PC-9 (cell line): ENCODE measurements at regions not wholly inside any gene's neighbourhood (a gene's known extent, or its start where the extent isn't known, plus 50 kb on each side); places are given as distances from the start of the nearest gene placed in this dataset.

Experiments used
- BruUV-seq: library from RNA; stranded (reverse); fragments of 400-500 nt; replicated peaks from 2 replicates; lab custom pipeline; 2021; lab: Mats Ljungman, UMichigan
- CTCF ChIA-PET: fragments of 300-600 bp; sonication (Branson Sonifier 250); formaldehyde crosslinking; loops from one replicate; lab custom pipeline; 2022; ENCODE audit warnings: antibody characterized with exemption; lab: Charles Lee
- POLR2A ChIA-PET: fragments of 300-600 bp; sonication (Branson Sonifier 250); formaldehyde crosslinking; loops from one replicate; lab custom pipeline; 2022; ENCODE audit warnings: antibody characterized with exemption; ENCODE audit not compliant: unreplicated experiment; lab: Charles Lee
- DNase-seq, 2 experiments: peaks; one replicate each; pipeline versions ENCODE4 v3.0.0 to v3.0.0-alpha.2; 2015 to 2022; ENCODE audit warnings: mixed read lengths in 1 of 2
- H2AFZ ChIP-seq: fragments of 200-600 bp; sonication (generic); 2 replicates; pipeline ENCODE4 v1.8.1; 2017; ENCODE audit warnings: antibody characterized with exemption
- H3F3A ChIP-seq: fragments of 200-600 bp; sonication (generic); 2 replicates; pipeline ENCODE4 v1.8.1; 2017; ENCODE audit warnings: antibody characterized with exemption, mild to moderate bottlenecking, low read depth; ENCODE audit not compliant: insufficient read depth
- H3K27ac ChIP-seq: fragments of 200-600 bp; sonication (generic); 2 replicates; pipeline ENCODE4 v1.6.1; 2016; ENCODE audit warnings: mixed run types
- H3K27me3 ChIP-seq: fragments of 200-600 bp; sonication (generic); 2 replicates; pipeline ENCODE4 v1.6.1; 2016; ENCODE audit warnings: low read depth, mixed run types; ENCODE audit not compliant: insufficient read depth
- H3K36me3 ChIP-seq: fragments of 200-600 bp; sonication (generic); 2 replicates; pipeline ENCODE4 v1.6.1; 2016; ENCODE audit warnings: low read depth, mixed run types
- H3K4me1 ChIP-seq: fragments of 200-600 bp; sonication (generic); replicated peaks from 2 replicates; pipeline ENCODE4 v1.6.1; 2016; ENCODE audit warnings: mixed run types; ENCODE audit not compliant: insufficient read depth
- H3K4me2 ChIP-seq: fragments of 200-600 bp; sonication (generic); 2 replicates; pipeline ENCODE4 v1.6.1; 2017; ENCODE audit warnings: mixed run types
- H3K4me3 ChIP-seq: fragments of 200-600 bp; sonication (generic); 2 replicates; pipeline ENCODE4 v1.6.1; 2016; ENCODE audit warnings: mixed run types
- H3K79me2 ChIP-seq: fragments of 200-600 bp; sonication (generic); 2 replicates; pipeline ENCODE4 v1.6.1; 2017; ENCODE audit warnings: low read depth, mixed run types
- H3K9me2 ChIP-seq: fragments of 200-600 bp; sonication (generic); 2 replicates; pipeline ENCODE4 v1.8.1; 2017; ENCODE audit warnings: mild to moderate bottlenecking; ENCODE audit not compliant: insufficient read depth
- H3K9me3 ChIP-seq: fragments of 200-600 bp; sonication (generic); 2 replicates; pipeline ENCODE4 v1.8.1; 2016; ENCODE audit warnings: low read depth; ENCODE audit not compliant: insufficient read depth
- H4K20me1 ChIP-seq: fragments of 200-600 bp; sonication (generic); 2 replicates; pipeline ENCODE4 v1.8.1; 2017; ENCODE audit not compliant: insufficient read depth
- CTCF ChIP-seq: fragments of 200-600 bp; sonication (generic); conservative IDR thresholded peaks from 2 replicates; pipeline ENCODE4 v1.6.1; 2017; ENCODE audit warnings: mixed run types, antibody characterized with exemption, mild to moderate bottlenecking, moderate library complexity
- EZH2 ChIP-seq: fragments of 200-600 bp; sonication (generic); IDR thresholded peaks from 2 replicates; pipeline ENCODE4 v1.8.0; 2017; ENCODE audit warnings: antibody characterized with exemption, low read depth
- intact Hi-C: fragments of 100-400 bp; cut with micrococcal nuclease; formaldehyde crosslinking; loops from one replicate; pipeline ENCODE4 v1.10.0; 2022; ENCODE audit not compliant: unreplicated experiment

DNA sequence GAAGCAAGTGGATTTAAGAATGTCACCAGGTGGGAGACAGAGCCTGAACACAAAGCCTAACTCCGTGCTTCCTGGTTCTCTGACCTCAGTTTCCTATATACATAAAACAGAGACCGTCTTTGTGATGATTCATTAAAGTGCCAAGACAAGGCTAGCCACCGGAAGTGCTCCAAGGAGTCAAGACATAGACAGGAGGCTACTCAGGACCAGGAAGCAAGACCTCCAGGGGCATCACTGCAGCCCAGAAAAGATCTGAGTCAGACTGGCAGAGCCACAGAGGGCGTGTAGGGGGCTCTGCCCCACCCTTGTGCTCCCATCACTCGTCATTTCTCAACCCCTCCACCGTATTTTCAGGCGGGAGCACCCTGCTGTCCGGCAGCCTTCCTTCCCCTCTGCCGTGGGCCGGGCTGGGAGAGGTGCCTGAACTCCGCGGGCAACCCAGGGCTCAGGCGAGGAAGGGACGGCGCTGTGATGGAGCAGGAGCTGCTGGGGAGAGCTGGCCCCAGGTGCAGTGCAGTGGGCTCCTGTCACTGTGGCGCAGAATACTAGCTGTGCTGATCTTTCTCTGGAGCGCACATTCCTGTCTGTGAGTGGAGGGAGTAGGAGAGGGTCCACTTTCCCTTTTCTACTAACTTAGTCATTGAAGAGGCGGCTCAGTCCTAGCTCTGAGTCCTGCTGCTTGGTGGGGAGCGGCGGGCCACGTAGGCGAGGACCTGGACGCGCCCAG is 134.7 kb upstream of the GPR12 start:
- no peak overlapping the region for H3K27ac ChIP-seq
- H3K4me1 ChIP-seq: no peaks in the 10 kb centered on the region
- ChIA-PET POLR2A (no interaction called here), CTCF (no interaction called here)
- H4K20me1 ChIP-seq: no peaks in the 10 kb centered on the region
- DNase-seq: no peak
- peaks cover 71% of the 10 kb centered on the region for H3K27me3 ChIP-seq
- no peak overlapping the region for H3K4me2 ChIP-seq
- no peaks in the 10 kb centered on the region for H3K9me3 ChIP-seq
- H3K36me3 ChIP-seq: no peaks in the 10 kb centered on the region
- H3F3A ChIP-seq: no peaks in the 10 kb centered on the region
- intact Hi-C loops: no loop called here
- no TSS peak for BruUV-seq
- H3K4me3 ChIP-seq: no peak overlapping the region
- TF ChIP-seq CTCF (no peak), EZH2 (no peak)
- H3K79me2 ChIP-seq: no peaks in the 10 kb centered on the region
- no peak overlapping the region for H2AFZ ChIP-seq
- H3K9me2 ChIP-seq: no peaks in the 10 kb centered on the region

- no peak overlapping the region for H2AFZ ChIP-seq
- H3K4me3 ChIP-seq: no peak overlapping the region
- H3K9me3 ChIP-seq: no peaks in the 10 kb centered on the region
- no peaks in the 10 kb centered on the region for H3K36me3 ChIP-seq
- no peak for DNase-seq
- H3K4me2 ChIP-seq: no peak overlapping the region
- H3K27ac ChIP-seq: no peak overlapping the region
- H3K27me3 ChIP-seq: peaks cover 44% of the 10 kb centered on the region
- ChIA-PET POLR2A (no interaction called here), CTCF (no interaction called here)
- no peaks in the 10 kb centered on the region for H3K79me2 ChIP-seq
- intact Hi-C loops: no loop called here
- no peaks in the 10 kb centered on the region for H3K4me1 ChIP-seq
- H3F3A ChIP-seq: no peaks in the 10 kb centered on the region
- TF ChIP-seq CTCF (no peak), EZH2 (no peak)
- no TSS peak for BruUV-seq
- H3K9me2 ChIP-seq: no peaks in the 10 kb centered on the region
- H4K20me1 ChIP-seq: no peaks in the 10 kb centered on the region
Observed at GRCh38 chr13:26888632-26889031, 128.0 kb upstream of the GPR12 start.

GRCh38 chr13:26887594-26887993 is 127.0 kb upstream of the GPR12 start:
- Histone ChIP-seq H3F3A (no peaks in the 10 kb centered on the region), H4K20me1 (no peaks in the 10 kb centered on the region), H3K9me3 (no peaks in the 10 kb centered on the region), H3K4me1 (no peaks in the 10 kb centered on the region), H3K4me2 (no peak overlapping the region), H3K27me3 (peaks cover 51% of the 10 kb centered on the region), H3K79me2 (no peaks in the 10 kb centered on the region), H3K9me2 (no peaks in the 10 kb centered on the region), H3K27ac (no peak overlapping the region), H3K36me3 (no peaks in the 10 kb centered on the region), H2AFZ (no peak overlapping the region), H3K4me3 (no peak overlapping the region)
- CTCF ChIA-PET: no interaction called here
- no TSS peak for BruUV-seq
- DNase-seq: no peak
- no peak for TF ChIP-seq EZH2
- no peak for TF ChIP-seq CTCF
- POLR2A ChIA-PET: no interaction called here
- intact Hi-C loops: no loop called here
